Activated CD8-positive, alpha-beta memory T cell treated with anti-CD3 and anti-CD28 coated beads, Interleukin-2, amount 50 U/mL, for 1 hour (primary cell): ENCODE measurements at regions not wholly inside any gene's neighbourhood (a gene's known extent, or its start where the extent isn't known, plus 50 kb on each side); places are given as distances from the start of the nearest gene placed in this dataset.

Experiments
- DNase-seq: peaks from one replicate; pipeline ENCODE4 v3.0.0-alpha.2; 2020; ENCODE audit errors: extremely low read depth

DNA sequence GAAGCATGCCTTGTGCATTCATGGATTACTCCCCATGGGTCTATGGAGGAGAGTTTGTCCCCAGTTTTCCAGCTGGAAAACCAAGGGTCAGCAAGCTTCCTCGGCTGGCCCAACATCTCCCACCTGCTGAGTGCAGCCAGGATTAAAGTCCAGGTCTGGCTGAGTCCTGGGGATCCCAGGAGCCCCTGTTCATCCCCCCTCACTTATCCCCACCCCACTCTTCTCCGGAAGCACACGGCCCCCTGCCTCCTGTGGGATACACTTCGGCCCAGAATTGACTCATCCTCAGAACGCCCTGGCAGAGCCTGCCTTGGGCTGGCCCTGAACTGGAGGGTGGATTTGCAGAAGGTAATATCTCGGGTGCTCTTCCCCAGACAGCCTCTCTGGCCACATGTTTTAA is 276.1 kb downstream of the NPHP4 start:
- no peak for DNase-seq

DNA sequence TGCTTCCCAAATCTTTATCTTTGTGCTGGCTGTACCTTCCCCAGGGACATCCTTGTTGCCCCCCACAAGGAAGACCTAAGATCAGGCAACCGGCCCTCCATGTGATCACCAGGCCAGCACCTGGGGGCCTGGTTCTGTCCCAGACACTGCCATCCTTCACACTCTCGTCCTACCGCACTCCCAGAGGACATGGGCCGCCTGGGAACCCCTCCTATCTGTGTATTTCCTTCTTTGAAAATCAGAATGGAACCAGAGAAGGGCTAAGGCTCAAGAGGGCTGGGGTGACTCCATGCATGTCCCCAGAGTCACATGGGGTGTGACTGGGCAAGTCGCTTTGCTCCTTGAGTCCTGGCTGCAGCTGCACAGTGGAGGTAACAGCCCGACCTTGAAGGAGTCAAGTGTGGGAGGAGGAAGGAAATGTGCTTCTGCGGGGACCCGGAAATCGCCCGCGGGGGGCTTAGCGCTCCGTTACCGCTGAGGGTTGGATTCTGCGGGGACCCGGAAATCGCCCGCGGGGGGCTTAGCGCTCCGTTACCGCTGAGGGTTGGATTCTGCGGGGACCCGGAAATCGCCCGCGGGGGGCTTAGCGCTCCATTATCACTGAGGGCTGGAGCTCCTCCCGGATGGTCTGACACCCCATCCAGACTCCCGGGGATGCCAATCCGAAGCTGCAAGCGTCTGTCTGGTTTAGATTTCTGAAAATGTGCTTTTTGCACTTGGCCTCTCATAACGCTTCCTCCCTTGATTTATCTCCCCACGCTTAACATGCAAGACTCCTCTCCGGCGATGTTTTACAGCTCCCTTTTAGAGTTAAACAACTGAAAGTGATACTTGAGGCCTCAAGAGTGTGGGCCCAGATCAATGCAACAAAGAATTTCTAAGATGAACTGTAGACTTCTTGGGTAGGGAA is 278.9 kb downstream of the NPHP4 start:
- no peak for DNase-seq

DNA sequence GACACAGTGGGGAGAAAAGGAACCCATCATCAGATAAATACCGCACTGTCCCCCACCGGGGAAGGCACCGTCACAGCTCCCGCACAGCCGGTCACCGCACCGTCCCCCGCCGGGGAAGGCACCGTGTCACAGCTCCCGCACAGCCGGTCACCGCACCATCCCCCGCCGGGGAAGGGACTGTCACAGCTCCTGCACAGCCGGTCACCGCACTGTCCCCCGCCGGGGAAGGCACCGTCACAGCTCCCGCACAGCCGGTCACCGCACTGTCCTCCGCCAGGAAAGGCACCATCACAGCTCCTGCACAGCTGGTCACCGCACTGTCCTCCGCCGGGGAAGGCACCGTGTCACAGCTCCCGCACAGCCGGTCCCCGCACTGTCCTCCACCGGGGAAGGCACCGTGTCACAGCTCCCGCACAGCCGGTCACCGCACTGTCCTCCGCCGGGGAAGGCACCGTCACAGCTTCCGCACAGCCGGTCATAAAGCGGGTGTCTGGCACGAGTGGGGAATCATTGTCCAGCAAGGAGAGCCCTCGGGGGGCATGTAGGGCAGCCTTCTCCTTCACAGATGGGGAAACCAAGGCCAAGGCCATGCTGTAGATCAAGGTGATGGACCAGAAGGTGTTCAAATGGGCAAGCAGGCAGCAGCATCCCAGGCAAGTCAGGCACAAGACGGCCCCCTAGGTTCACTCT is 280.1 kb downstream of the NPHP4 start:
- DNase-seq = no peak

DNA sequence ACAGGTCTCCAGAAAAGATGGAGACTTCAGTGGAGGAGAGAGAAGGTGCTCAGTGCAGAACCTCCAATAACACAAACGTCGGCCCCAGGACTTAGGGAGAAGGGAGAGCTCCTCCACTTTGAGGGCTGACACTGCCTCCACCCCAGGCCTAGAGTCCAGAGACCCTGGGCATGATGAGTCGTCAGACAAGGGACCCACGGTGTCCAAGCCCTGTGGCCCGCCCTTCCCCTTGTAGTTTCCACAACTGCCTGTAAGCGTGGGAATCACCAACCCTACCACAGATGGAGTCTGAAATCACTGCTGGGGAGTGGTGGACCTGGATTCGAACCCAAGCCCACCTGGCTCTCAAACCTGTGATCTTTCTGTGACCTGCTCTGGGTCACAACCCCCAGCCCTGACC is 281.1 kb downstream of the NPHP4 start:
- DNase-seq = no peak

DNA sequence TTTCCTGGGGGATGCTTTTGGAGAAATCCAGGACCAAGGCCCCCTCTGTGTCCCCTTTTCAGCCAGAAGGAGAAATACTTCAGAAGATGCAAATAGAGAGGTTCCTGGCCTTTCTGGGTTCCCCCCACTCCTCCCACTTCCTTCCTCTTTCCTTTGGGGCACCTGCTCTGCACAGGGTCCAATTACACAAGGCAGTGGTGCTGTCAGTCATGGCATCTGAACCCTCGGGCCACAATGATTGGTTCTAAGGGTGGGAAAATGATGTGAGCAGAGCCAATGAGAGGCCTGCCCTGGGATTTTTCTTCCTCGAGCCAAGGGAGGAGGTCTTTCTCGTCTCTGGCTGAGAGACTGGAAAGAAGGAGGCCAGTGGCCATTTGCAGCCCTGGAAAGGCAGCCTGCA is 282.2 kb downstream of the NPHP4 start:
- no peak for DNase-seq

DNA sequence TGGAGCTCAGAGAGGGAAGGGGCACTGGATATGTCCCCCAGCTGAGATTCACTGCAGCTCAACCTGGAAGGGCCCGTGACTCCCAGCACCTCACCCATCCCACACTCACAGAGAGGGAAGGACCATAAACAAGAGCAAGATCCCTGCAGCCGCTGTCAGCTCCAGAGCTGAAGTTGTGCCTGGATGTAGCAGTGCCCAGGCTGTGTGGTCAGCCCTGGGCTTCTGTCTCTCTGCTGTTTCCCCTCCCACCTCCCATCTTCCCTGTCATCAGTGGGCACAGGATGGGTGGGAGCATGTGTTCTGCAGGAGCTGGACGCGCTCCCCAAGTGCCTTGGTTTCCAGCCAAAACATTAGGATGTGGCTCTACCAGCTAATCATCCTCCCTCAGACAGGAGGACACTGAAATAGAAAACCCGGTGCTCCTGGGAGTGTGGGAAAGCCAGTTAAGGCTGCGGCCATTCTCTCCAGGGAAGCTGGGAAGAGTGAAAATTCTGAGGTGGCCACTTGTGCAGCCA is 282.7 kb downstream of the NPHP4 start:
- no peak for DNase-seq

DNA sequence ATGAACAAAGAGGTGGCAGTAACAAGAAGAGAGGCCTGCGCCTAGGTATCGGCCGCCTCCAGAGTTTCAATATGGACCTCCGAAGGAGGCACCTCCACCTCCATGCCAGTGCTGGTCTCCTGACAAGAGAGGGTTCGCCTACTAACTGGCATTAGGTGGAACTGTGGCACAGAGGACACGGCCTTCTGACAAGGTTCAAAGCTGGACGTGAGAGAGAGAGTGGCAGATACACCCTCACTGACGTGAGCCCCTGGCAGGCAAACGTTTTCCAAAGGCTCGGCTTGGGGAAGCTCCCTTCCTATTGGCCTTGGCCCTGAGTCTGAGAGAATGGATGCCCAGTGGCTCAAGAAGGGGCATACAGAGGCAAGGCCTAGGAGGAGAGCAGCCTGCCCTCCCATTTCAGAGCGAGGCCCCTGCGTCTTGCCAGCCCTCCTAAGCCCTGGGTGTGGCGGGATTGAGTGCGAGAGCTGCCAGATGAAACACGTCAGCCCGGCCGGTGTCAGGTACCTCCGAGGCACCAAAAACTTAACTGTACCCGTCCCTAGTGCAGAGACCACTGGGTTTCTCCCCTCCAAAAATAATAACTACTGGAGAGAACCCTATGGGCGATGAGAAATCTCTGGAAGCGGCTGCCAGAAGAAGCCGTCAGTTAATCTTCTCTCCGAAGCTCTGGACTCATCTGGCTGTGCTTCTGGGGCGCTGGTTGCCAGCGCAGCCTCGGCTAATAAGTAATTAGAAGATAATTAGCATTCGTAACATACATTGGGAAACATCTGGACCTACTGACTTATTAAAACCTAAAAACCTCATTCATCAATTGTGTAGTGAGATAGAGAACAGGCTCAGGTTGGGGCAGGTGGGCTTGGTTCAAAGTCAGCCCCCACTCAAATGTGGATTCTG is 283.6 kb downstream of the NPHP4 start:
- no peak for DNase-seq

DNA sequence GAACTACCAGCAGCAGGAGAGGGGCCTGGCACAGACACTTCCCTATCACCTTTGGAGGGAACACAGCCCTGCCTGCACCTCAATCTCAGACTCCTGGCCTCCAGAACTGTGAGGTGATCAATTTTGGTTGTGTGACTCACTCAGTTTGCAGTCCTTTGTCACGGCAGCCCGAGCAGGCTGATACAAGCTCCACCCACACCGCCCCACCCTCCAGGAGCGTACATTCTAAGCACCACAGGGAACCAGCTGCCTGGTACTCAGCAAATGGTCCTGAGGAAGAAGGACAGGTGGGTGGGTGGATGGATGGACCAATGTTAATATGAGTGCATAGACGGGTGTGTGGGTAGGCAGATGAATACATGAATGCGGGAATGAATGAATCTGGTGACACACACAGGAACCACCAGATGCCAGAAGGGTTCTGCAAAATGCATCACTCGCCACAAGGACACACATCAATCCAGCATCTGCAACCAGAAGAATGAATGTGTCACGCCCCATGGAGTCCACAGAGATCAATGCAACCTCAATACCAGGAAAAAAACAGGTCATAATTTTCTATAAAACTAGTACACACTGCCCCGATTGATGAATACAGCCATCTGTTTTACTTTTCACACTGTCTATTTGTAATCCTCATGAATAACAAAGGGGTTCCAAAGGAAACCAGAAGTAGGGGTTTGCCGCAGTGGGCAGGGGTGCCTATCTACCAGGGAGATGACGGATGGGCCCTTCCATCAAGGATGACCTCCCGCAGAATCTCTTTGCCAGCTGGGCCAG is 284.5 kb downstream of the NPHP4 start:
- DNase-seq = no peak

DNA sequence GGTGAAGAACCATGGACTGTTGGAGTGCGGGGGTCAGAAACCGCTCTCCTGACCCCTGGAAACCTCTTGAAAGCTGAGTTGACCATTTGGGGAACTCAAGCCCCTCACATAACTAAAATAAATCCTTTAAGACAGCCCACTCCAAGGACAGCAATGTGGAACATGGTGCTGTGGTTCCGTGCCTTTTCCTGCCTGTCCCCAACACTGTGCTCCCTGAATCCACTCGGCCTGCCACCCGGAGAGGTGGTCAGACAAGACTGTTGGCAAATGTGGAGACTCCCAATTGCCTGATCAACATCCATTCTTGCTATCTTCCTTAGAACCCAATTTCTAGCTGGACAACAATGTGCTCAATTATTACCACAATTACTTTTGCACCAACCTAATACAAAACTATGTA is 286.0 kb downstream of the NPHP4 start:
- DNase-seq = no peak

DNA sequence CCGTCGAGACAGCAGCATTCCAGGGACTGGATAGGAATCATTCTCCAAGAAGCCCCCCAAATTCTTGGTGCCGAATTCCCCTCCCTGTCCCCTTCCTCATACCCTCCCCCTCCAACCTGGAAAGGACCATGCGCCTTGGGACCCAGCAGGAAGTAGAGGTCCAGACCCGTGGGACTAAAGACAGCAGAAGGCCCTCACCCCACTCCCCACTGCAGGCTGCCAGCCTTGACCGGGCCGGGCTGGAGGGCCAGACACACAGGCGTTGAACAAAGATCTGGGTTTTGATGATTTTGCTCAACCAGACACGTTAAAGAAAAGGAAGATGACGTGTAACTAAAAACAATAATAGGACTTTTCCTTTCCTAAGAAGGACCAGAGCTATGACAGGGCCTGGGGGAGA is 286.5 kb downstream of the NPHP4 start:
- DNase-seq = no peak

DNA sequence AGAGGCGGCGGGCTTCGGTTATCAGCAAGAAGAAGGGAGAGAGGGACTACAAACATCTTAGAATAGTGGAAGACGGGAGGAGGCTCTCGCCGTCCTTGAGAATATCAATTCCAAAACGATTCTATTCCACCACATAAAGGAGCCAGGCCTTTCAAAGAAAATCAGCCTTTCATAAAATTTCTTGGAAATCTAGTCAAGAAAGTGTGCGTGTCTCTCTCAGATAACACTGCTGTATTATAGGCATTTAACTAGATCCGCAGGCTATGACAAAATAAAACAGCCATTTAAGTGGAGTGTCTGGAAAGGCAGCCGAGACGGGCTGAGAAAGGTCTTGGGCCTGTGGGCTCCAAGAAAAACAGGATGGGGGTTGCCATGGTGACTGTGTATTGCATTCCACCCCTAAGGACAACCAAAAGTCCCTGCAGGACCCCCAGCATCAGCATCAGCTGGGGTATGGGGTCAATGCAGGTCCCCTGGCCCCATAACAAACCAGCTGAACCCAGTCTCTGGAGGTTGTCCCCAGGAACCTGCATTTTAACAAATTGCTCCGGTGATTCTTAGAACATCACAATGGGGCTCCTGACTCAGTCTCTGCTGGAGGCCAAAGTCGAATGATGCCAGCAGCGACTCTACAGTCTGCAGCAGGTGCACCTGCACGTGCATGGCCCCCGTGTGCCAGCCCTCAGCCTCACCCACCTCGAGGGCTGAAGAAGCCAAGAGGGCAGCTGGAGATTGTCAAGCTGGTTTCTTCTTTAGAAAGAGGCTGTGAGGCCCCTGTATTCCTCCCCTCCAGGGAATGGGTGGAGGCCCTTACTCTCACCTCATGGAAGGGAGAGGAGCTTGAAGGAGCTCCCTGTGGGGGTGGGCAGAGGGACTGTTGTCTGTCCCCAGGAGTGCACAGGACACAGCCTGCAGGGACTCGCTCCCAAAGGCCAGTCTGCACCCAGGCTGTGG is 287.4 kb downstream of the NPHP4 start:
- DNase-seq = no peak

DNA sequence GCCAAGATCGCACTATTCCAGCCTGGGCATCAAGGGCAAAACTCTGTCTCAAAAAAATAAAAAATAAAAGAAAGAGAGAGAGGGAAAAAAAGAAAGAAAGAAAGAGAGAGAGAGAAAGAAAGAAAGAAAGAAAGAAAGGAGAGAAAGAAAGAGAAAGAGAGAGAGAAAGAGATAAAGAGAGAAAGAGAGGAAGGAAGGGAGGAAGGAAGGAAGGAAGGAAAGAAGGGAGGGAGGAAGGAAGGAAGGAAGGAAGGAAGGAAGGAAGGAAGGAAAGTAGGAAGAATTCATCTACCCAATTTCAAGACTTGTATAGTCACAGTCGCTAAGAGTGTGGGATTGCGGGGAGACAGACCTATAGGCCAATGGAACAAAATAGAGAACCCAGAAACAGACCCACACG is 290.6 kb downstream of the NPHP4 start:
- DNase-seq = no peak

DNA sequence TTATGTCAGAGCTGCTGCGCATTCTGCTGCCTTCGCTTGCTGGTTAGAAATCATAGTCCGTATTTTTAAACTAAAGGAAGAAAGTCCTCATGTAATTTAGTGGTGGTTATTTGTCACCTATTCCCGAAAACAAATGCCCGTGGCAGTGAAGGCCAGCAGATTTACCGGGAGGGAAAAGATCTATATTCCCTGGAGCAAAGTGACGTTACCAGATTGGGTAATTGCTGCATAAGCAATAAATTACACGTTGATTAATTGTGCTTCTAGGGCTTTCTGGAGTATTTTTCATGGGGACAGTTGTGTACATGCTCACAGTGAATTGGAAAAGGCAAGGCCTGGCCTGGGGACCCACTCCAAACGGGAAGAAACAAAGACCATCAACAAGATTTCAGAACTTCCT is 298.7 kb downstream of the NPHP4 start:
- DNase-seq = no peak

DNA sequence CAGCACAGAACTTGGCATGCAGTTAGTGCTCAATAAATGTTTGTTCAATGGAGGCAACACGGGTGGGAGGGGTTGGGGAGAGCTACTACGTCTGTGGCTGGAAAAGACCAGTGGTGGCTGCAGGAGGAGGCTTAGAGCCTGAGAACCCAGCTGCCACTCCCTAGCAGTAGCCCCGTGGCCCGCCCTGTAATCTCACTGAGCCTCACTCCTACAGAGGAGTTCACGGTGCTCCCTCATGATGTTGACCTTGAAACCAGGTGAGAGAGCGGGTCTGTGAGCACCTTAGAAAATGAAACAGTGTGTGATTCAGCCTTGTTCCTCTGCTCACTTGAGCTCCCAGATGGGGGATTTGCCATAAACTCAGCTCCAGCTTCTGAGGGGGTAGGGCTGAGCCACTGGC is 299.6 kb downstream of the NPHP4 start:
- no peak for DNase-seq

DNA sequence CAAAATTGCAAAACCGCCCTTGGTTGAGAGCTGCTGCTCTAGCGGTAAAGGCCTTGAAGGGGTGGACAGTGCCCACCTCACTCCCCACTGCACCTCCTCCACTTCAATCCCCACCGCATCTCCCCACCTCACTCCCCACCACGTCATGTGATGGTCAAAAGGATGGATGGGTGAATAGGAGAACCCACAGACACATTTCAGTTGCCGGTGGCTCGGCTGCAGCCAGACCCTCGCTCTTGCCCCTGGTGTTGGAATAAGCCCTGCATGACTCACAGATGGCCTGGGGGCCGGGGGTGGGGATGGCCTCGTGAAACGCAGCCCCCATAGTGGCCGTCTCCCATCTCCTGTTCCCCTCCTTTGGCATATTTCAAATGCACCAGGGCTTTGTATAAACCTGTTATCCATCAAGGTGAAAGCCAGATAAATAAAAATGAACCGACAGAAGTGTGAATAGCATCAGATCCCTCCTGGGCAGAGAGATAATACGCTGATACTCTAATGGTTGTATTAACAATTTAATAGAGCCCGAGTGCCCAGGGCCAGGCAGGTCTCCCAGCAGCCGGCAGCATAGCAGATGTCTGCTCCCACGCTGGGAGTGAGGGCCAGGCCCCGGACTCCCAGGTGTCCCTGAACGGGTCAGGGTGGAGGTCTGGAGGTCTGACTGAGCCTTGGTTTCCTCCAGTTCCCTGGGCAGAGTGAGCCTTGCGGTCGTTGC is 300.3 kb downstream of the NPHP4 start:
- no peak for DNase-seq

DNA sequence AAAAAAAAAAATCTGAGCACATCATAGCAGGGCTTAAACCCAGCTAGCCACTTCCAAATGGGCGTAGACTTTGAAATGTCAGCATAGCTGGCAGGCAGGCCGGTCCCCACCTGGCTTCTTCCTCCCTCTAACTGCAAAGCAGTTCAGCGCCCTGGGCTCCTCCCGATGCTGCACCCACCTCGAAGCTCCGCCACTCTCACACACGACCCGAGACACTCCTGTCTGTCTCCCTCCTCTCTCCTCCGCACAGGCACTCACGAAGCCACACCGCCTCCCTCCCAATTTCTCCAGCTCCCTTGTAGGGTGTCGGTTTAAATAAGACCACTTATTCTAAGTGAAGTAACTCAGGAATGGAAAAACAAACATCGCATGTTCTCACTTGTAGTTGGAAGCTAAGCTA is 301.3 kb downstream of the NPHP4 start:
- DNase-seq = no peak

DNA sequence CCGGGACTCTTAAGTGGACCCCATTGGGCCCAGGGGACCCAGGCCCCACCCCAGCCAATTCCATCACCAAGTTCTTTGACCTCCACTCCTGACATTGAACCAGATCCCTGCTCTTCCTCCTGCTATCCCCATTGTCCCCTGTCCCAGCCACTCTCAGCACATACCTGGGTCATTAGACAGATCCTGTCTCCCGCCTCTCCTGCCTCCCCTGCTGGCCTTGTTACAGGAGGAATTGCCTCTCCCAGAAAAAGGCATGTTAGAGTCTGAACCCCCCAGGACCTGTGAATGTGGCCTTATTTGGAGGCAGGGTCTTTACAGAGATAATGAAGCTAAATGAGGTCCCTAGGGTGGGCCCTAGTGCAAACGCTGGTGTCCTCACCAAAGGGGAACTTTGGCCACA is 301.9 kb downstream of the NPHP4 start:
- DNase-seq = no peak

DNA sequence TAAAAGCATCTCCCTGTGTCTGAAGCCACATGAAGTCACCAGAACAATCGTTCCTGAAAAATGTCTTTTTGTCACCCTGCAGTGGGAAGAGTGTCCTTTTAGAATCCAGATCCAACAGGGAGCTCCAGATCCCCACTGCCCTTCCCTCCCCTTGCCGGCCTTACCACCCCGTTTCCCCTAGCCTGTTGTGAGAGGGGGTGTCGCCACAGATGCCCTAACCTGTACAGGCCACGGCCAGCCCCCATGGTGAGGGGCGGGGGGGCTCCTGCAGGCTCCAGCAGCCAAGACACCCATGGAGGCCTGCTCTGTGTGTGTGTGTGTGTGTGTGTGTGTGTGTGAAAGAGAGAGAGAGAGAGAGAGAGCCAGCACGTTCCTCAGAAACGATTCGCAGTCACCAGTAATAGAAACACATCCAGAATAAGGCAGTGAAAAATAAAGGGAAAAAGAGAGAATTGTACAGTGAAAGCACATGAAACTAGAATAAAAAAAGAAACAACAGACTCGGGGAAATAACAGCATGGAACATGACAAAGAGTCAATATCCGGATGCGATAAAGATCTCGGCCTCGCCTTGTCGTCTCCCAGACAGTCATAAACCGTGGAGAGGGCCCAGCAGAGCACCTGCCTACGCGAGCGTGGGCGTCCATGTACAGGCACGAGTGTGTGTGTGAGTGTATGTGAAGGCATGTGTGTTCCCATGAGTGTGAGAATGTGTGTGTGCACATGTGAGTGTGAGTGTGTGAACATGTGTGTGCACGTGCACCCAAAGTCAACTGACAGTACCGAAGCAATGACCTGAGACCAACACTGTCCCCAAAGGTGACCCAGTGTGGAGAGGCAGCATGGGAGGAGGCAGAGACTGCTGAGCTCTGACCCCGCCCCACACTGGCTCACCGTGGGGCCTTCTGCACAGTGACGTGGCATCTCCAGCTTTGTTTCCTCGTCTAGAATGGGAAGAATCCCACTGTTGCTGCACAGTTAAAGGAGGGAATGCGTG is 303.8 kb downstream of the NPHP4 start:
- no peak for DNase-seq
